ENCODE measurements at regions not wholly inside any gene's neighbourhood (a gene's known extent, or its start where the extent isn't known, plus 50 kb on each side); places are given as distances from the start of the nearest gene placed in this dataset.

DNA sequence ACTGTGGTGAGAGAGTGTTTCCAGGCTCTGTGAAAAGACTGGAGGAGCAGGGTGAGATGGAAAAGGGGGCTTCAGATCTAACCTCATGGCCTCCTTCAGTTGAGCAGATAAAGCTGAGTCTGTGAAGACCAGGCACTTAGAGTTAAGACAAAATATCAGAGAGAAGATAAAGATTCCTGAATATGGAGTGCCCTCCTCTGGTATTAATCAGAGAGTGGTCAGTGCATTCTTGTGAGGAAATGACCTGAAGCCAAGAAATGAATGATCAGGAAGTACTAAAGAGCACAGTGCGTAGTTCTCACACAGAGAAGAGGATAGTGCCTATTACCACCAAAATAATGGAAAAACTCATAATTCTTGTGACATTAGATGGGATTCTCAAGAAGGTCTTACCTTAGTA, 1417.0 kb upstream of the ACO1 start:
- Histone ChIP-seq H3K27me3 (ENCODE audit: control insufficient read depth, insufficient read depth, low read length) (no peaks in the 10 kb centered on the region), H3K27ac (ENCODE audit: low read length) (no peak overlapping the region), H3K9me3 (ENCODE audit: control insufficient read depth, insufficient read depth, low read depth, low read length) (no peaks in the 10 kb centered on the region), H3K36me3 (ENCODE audit: control insufficient read depth, insufficient read depth, low read length) (no peaks in the 10 kb centered on the region), H3K4me1 (ENCODE audit: control insufficient read depth, insufficient read depth, low read length) (no peaks in the 10 kb centered on the region), H3K4me3 (ENCODE audit: low read depth in 2 of 2, low read length in 2 of 2) (no peak overlapping the region)
- no peak for DNase-seq (ENCODE audit: low read depth, low spot score)
- TF ChIP-seq CTCF (IDR thresholded peaks at IDR 0.05) (peak; percentile 20; the same call in 1 of the 2 replicates), POLR2AphosphoS5 (IDR thresholded peaks at IDR 0.05; ENCODE audit: low read depth, low read length) (no peak)
- in situ Hi-C loops (cut with HindIII; ENCODE audit: low pct_unique_long_range_greater_than_20kb, low sequenced_read_pairs), result no loop called here
- POLR2A ChIA-PET, result no interaction called here
- ATAC-seq, result no peak
- BruUV-seq (replicated peaks), result no TSS peak
- intact Hi-C loops (cut with micrococcal nuclease; ENCODE audit: unreplicated experiment), result no loop called here
- CTCF ChIA-PET, result no interaction called here

GRCh38 chr9:30970186-30970585, 1414.3 kb upstream of the ACO1 start:
- Histone ChIP-seq H3K27ac (ENCODE audit: low read length) (no peak overlapping the region), H3K4me1 (ENCODE audit: control insufficient read depth, insufficient read depth, low read length) (no peaks in the 10 kb centered on the region), H3K9me3 (ENCODE audit: control insufficient read depth, insufficient read depth, low read depth, low read length) (no peaks in the 10 kb centered on the region), H3K4me3 (ENCODE audit: low read depth in 2 of 2, low read length in 2 of 2) (no peak overlapping the region), H3K36me3 (ENCODE audit: control insufficient read depth, insufficient read depth, low read length) (no peaks in the 10 kb centered on the region), H3K27me3 (ENCODE audit: control insufficient read depth, insufficient read depth, low read length) (no peaks in the 10 kb centered on the region)
- ChIA-PET POLR2A (no interaction called here), CTCF (no interaction called here)
- no peak for DNase-seq (ENCODE audit: low read depth, low spot score)
- in situ Hi-C loops (cut with HindIII; ENCODE audit: low pct_unique_long_range_greater_than_20kb, low sequenced_read_pairs), result no loop called here
- TF ChIP-seq, protein P1, sequence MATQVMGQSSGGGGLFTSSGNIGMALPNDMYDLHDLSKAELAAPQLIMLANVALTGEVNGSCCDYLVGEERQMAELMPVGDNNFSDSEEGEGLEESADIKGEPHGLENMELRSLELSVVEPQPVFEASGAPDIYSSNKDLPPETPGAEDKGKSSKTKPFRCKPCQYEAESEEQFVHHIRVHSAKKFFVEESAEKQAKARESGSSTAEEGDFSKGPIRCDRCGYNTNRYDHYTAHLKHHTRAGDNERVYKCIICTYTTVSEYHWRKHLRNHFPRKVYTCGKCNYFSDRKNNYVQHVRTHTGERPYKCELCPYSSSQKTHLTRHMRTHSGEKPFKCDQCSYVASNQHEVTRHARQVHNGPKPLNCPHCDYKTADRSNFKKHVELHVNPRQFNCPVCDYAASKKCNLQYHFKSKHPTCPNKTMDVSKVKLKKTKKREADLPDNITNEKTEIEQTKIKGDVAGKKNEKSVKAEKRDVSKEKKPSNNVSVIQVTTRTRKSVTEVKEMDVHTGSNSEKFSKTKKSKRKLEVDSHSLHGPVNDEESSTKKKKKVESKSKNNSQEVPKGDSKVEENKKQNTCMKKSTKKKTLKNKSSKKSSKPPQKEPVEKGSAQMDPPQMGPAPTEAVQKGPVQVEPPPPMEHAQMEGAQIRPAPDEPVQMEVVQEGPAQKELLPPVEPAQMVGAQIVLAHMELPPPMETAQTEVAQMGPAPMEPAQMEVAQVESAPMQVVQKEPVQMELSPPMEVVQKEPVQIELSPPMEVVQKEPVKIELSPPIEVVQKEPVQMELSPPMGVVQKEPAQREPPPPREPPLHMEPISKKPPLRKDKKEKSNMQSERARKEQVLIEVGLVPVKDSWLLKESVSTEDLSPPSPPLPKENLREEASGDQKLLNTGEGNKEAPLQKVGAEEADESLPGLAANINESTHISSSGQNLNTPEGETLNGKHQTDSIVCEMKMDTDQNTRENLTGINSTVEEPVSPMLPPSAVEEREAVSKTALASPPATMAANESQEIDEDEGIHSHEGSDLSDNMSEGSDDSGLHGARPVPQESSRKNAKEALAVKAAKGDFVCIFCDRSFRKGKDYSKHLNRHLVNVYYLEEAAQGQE (IDR thresholded peaks at IDR 0.05; ENCODE audit: insufficient read depth in 1 of 2, low read depth in 2 of 2, low read length in 1 of 2), result no peak
- TF ChIP-seq SIN3A (IDR thresholded peaks at IDR 0.05; ENCODE audit: borderline replicate concordance, insufficient read depth, low read depth, low read length) (no peak), CTCF (IDR thresholded peaks at IDR 0.05) (no peak), POLR2AphosphoS5 (IDR thresholded peaks at IDR 0.05; ENCODE audit: low read depth, low read length) (no peak), TCF7L2 (IDR thresholded peaks at IDR 0.05; ENCODE audit: low read depth, low read length) (no peak)
- intact Hi-C loops (cut with micrococcal nuclease; ENCODE audit: unreplicated experiment), result no loop called here
- no TSS peak for BruUV-seq (replicated peaks)
- no peak for ATAC-seq

GRCh38 chr9:30970812-30971211, 1413.6 kb upstream of the ACO1 start:
- in situ Hi-C loops (cut with HindIII; ENCODE audit: low pct_unique_long_range_greater_than_20kb, low sequenced_read_pairs), result no loop called here
- DNase-seq (ENCODE audit: low read depth, low spot score), result no peak
- Histone ChIP-seq H3K36me3 (ENCODE audit: control insufficient read depth, insufficient read depth, low read length) (no peaks in the 10 kb centered on the region), H3K4me1 (ENCODE audit: control insufficient read depth, insufficient read depth, low read length) (no peaks in the 10 kb centered on the region), H3K27me3 (ENCODE audit: control insufficient read depth, insufficient read depth, low read length) (no peaks in the 10 kb centered on the region), H3K9me3 (ENCODE audit: control insufficient read depth, insufficient read depth, low read depth, low read length) (no peaks in the 10 kb centered on the region), H3K27ac (ENCODE audit: low read length) (no peak overlapping the region), H3K4me3 (ENCODE audit: low read depth in 2 of 2, low read length in 2 of 2) (no peak overlapping the region)
- CTCF ChIA-PET, result no interaction called here
- no peak for TF ChIP-seq TCF7L2 (IDR thresholded peaks at IDR 0.05; ENCODE audit: low read depth, low read length)
- no peak for TF ChIP-seq SIN3A (IDR thresholded peaks at IDR 0.05; ENCODE audit: borderline replicate concordance, insufficient read depth, low read depth, low read length)
- TF ChIP-seq, protein P1 (IDR thresholded peaks at IDR 0.05; ENCODE audit: insufficient read depth in 1 of 2, low read depth in 2 of 2, low read length in 1 of 2), result no peak
- no peak for TF ChIP-seq CTCF (IDR thresholded peaks at IDR 0.05)
- no peak for TF ChIP-seq POLR2AphosphoS5 (IDR thresholded peaks at IDR 0.05; ENCODE audit: low read depth, low read length)
- BruUV-seq (replicated peaks), result no TSS peak
- POLR2A ChIA-PET, result no interaction called here
- intact Hi-C loops (cut with micrococcal nuclease; ENCODE audit: unreplicated experiment), result no loop called here
- ATAC-seq, result no peak
